Gastrocnemius medialis (tissue), 4 donors: ENCODE measurements at regions not wholly inside any gene's neighbourhood (a gene's known extent, or its start where the extent isn't known, plus 50 kb on each side); places are given as distances from the start of the nearest gene placed in this dataset.

ENCODE experiments used
- ATAC-seq, 2 donors: fragments of 150-250 bp; one replicate each; pipeline ENCODE4 v1.9.1; 2016
- DNase-seq, 2 donors: peaks; one replicate each; pipeline ENCODE4 v3.0.0-alpha.2; 2019
- H3K27ac ChIP-seq, 4 donors: fragments of 200-600 bp; sonication (generic); 1 replicate in 1 of 4; 2 replicates in 3 of 4; pipeline ENCODE4 v1.5.1; 2016 to 2018; ENCODE audit warnings: mild to moderate bottlenecking in 2 of 4, moderate library complexity in 1 of 4
- H3K27me3 ChIP-seq, 3 donors: fragments of 200-600 bp; sonication (generic) in 2 of 3; 1 replicate in 1 of 3; 2 replicates in 2 of 3; pipeline versions ENCODE4 v1.5.1 to v1.6.0; 2016 to 2019; ENCODE audit warnings: mild to moderate bottlenecking in 1 of 3, moderate library complexity in 1 of 3
- H3K36me3 ChIP-seq, 2 donors: fragments of 200-600 bp; sonication (generic) in 1 of 2; one replicate each; pipeline ENCODE4 v1.5.1; 2017 to 2018
- H3K4me1 ChIP-seq, 2 donors: fragments of 200-600 bp; sonication (generic) in 1 of 2; one replicate each; pipeline ENCODE4 v1.5.1; 2016 to 2017; ENCODE audit warnings: mild to moderate bottlenecking in 2 of 2
- H3K4me3 ChIP-seq, 4 donors: fragments of 200-600 bp; sonication (generic) in 3 of 4; 1 replicate in 1 of 4; 2 replicates in 3 of 4; pipeline ENCODE4 v1.5.1; 2016 to 2019; ENCODE audit warnings: mild to moderate bottlenecking in 2 of 4
- H3K9me3 ChIP-seq, 3 donors: fragments of 200-600 bp; sonication (generic) in 2 of 3; 1 replicate in 1 of 3; 2 replicates in 2 of 3; pipeline ENCODE4 v1.5.1; 2016 to 2019
- POLR2A ChIP-seq, 2 donors: fragments of 450-650 bp; IDR thresholded peaks; one replicate each; pipeline ENCODE4 v1.6.1; 2017; ENCODE audit warnings: antibody characterized with exemption in 2 of 2, mild to moderate bottlenecking in 2 of 2, moderate library complexity in 2 of 2
- in situ Hi-C, 4 donors: fragments of 200-750 bp; cut with MboI; loops; one replicate each; pipeline versions ENCODE4 v1.15.0 to v1.8.0; 2017; ENCODE audit warnings: low sequenced_read_pairs in 4 of 4
- intact Hi-C: fragments of 100-400 bp; cut with DNase I; formaldehyde crosslinking; loops from one replicate; pipeline ENCODE4 v1.15.1; 2023; ENCODE audit warnings: low total_unique reads
- TF ChIP-seq, protein P1 (sequence below), 5 experiments: fragments of 450-650 bp in 3 of 5; fragments of 200-600 bp in 2 of 5; sonication (generic) in 2 of 5; IDR thresholded peaks in 4 of 5; conservative IDR thresholded peaks in 1 of 5; 1 replicate in 4 of 5; 2 replicates in 1 of 5; pipeline ENCODE4 v1.5.1; 2016 to 2019; ENCODE audit warnings: antibody characterized with exemption in 5 of 5, mild to moderate bottlenecking in 3 of 5, moderate library complexity in 3 of 5

DNA sequence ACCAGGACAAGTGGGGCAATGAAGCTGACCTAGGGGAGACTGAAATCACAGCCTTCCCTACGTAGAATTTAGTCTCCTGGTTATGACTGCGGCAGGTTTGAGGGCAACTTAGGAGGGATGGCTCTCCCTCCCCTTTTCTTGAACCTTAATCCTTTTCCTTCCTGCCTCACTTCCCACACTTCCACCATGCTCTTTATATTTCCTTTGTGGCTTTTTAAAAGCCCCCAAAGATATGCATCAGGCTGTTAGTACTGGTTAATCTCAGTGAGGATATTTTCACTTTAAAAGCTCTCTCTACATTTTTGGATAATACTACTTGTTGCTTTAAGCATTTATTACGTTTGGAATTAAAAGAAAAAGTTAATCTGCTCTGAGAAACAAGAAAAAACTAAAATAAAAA, 339.2 kb downstream of the SOX2 start:
- in situ Hi-C loops (no loop called here), intact Hi-C loops (no loop called here)
- ATAC-seq (no peak), DNase-seq (no peak)
- H3K9me3 ChIP-seq, result no peaks in the 10 kb centered on the region
- no peak overlapping the region for H3K4me3 ChIP-seq
- H3K36me3 ChIP-seq, result no peaks in the 10 kb centered on the region
- no peaks in the 10 kb centered on the region for H3K27me3 ChIP-seq
- H3K4me1 ChIP-seq, result no peaks in the 10 kb centered on the region
- no peak overlapping the region for H3K27ac ChIP-seq
- TF ChIP-seq, protein P1, sequence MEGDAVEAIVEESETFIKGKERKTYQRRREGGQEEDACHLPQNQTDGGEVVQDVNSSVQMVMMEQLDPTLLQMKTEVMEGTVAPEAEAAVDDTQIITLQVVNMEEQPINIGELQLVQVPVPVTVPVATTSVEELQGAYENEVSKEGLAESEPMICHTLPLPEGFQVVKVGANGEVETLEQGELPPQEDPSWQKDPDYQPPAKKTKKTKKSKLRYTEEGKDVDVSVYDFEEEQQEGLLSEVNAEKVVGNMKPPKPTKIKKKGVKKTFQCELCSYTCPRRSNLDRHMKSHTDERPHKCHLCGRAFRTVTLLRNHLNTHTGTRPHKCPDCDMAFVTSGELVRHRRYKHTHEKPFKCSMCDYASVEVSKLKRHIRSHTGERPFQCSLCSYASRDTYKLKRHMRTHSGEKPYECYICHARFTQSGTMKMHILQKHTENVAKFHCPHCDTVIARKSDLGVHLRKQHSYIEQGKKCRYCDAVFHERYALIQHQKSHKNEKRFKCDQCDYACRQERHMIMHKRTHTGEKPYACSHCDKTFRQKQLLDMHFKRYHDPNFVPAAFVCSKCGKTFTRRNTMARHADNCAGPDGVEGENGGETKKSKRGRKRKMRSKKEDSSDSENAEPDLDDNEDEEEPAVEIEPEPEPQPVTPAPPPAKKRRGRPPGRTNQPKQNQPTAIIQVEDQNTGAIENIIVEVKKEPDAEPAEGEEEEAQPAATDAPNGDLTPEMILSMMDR (IDR thresholded peaks at IDR 0.05 in 4 of 5, conservative IDR thresholded peaks at IDR 0.05 in 1 of 5), result no peak
- TF ChIP-seq POLR2A (IDR thresholded peaks at IDR 0.05), result no peak

DNA sequence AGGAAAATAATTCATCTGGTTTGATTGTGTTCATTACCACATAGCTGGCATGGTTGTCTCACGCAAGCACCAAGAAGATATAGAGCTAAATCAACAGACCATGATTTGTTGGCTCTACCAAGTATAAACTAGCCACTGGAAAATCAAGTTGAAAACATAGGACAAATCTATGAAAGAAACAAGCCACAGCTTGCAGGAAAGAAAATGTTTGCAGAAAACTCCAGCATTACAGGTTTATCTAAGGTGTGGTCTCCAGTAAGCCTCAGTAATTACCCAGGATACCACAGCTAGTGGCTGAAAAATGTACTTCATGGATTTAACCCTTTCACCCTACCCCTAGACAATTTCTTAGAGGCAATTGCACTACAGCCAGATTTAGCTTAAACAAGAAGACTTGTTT, 340.6 kb downstream of the SOX2 start:
- no peak for ATAC-seq
- Histone ChIP-seq H3K27ac (no peak overlapping the region), H3K9me3 (no peaks in the 10 kb centered on the region), H3K4me1 (no peaks in the 10 kb centered on the region), H3K27me3 (no peaks in the 10 kb centered on the region), H3K36me3 (no peaks in the 10 kb centered on the region), H3K4me3 (no peak overlapping the region)
- no peak for DNase-seq
- intact Hi-C loops (no loop called here), in situ Hi-C loops (no loop called here)
- TF ChIP-seq, protein P1 (IDR thresholded peaks at IDR 0.05 in 4 of 5, conservative IDR thresholded peaks at IDR 0.05 in 1 of 5), result no peak
- no peak for TF ChIP-seq POLR2A (IDR thresholded peaks at IDR 0.05)

DNA sequence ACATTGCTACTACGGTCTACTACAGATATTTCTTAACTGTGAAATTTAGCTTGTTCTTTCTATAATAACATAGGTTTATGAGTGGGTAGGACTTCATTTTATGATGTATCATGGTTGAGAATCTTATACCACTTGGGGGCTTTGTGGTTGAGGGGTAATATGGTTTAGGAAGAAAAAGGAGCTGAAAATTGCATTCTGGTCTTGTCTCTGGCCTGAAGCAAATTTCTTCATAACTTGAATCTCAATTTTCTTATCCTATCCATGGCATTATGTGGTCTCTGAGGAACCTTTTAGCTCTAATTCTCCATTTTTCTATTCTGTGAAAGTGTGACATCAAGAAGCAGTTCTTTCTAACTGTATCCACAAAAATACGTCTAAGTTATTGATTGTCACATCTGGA, 341.0 kb downstream of the SOX2 start:
- ATAC-seq (no peak), DNase-seq (no peak)
- Histone ChIP-seq H3K27me3 (no peaks in the 10 kb centered on the region), H3K4me3 (no peak overlapping the region), H3K4me1 (no peaks in the 10 kb centered on the region), H3K27ac (no peak overlapping the region), H3K9me3 (no peaks in the 10 kb centered on the region), H3K36me3 (no peaks in the 10 kb centered on the region)
- intact Hi-C loops, result no loop called here
- in situ Hi-C loops, result no loop called here
- TF ChIP-seq, protein P1 (IDR thresholded peaks at IDR 0.05 in 4 of 5, conservative IDR thresholded peaks at IDR 0.05 in 1 of 5), result no peak
- no peak for TF ChIP-seq POLR2A (IDR thresholded peaks at IDR 0.05)

DNA sequence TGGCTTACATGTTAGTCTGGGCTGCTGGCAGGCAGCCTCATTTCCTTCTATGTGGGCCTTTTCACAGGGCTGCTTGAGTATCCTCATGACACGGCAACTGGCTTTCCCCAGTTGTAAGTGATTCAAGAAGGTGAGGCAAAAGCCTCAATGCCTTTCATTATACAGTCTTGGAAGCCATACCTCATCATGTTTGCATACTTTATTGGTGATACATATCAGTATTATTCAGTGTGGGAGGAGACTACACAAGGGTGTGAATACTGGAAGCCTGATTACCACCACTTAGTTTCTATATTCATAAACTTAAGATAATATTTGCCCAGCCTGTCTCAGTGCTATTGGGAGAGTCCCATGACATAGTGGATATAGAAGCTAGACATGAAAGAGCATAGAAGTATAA, 346.8 kb downstream of the SOX2 start:
- Histone ChIP-seq H3K4me3 (no peak overlapping the region), H3K9me3 (no peaks in the 10 kb centered on the region), H3K36me3 (no peaks in the 10 kb centered on the region), H3K27me3 (no peaks in the 10 kb centered on the region), H3K4me1 (no peaks in the 10 kb centered on the region), H3K27ac (no peak overlapping the region)
- intact Hi-C loops, result no loop called here
- no peak for ATAC-seq
- in situ Hi-C loops, result no loop called here
- no peak for DNase-seq
- TF ChIP-seq, protein P1 (IDR thresholded peaks at IDR 0.05 in 4 of 5, conservative IDR thresholded peaks at IDR 0.05 in 1 of 5), result no peak
- TF ChIP-seq POLR2A (IDR thresholded peaks at IDR 0.05), result no peak

DNA sequence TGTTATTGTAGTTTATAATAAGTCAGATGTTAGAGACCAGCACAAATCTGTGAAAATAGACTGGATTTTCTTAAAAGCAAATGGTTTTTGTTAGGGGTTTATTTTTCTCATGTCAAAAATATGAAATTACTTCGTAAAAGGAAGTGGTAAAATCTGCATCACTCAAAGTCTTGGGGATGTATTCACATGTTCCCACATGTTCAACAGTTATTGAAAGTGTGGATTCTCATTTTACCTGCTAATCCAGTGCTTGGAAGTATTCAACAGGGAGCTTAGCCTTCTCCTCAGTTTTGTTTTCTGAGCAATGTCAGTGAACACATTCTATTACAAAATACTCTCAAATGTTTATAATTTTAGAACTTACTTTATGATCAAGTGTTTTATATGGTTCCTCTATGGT, 352.0 kb downstream of the SOX2 start:
- Histone ChIP-seq H3K27ac (no peak overlapping the region), H3K27me3 (no peaks in the 10 kb centered on the region), H3K9me3 (no peaks in the 10 kb centered on the region), H3K4me1 (no peaks in the 10 kb centered on the region), H3K36me3 (no peaks in the 10 kb centered on the region), H3K4me3 (no peak overlapping the region)
- in situ Hi-C loops (no loop called here), intact Hi-C loops (no loop called here)
- ATAC-seq, result no peak
- DNase-seq, result no peak
- TF ChIP-seq, protein P1 (IDR thresholded peaks at IDR 0.05 in 4 of 5, conservative IDR thresholded peaks at IDR 0.05 in 1 of 5), result no peak
- TF ChIP-seq POLR2A (IDR thresholded peaks at IDR 0.05), result no peak
